Fibroblast of skin of right quadriceps (primary cell): ENCODE measurements at regions not wholly inside any gene's neighbourhood (a gene's known extent, or its start where the extent isn't known, plus 50 kb on each side); places are given as distances from the start of the nearest gene placed in this dataset.
"Not testable (repeated sequence)": the region's sequence is repeated elsewhere in the genome, so short reads cannot be mapped to it uniquely, and the experiment has no call there.

Source experiments
- DNase-seq: peaks from one replicate; pipeline ENCODE4 v3.0.0-alpha.2; 2013

GRCh38 chr1:85520826-85521820, 56.2 kb upstream of the DDAH1 start:
- DNase-seq: peak; percentile 93

DNA sequence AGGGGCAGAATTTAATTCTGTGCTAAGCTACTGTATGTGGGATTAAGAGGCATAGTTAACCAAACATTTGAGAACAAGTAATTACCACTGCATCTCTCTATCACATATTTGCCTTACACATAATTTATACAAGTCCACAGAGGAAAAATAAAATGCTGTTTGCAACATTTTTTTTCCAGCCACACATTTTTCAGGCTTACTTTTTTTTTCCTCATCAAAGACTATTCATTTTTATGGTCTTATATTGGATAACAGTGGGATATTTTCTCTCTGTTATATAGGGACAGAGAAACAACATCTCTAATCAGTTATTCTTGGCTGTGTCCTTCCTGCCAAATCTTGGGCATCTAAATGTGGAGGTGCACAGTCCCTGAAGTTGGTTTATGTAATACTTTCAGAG, 57.5 kb upstream of the DDAH1 start:
- peak; percentile 61 for DNase-seq

GRCh38 chr1:85523061-85523460, 57.5 kb upstream of the CCN1 start:
- not testable (repeated sequence) for DNase-seq

DNA sequence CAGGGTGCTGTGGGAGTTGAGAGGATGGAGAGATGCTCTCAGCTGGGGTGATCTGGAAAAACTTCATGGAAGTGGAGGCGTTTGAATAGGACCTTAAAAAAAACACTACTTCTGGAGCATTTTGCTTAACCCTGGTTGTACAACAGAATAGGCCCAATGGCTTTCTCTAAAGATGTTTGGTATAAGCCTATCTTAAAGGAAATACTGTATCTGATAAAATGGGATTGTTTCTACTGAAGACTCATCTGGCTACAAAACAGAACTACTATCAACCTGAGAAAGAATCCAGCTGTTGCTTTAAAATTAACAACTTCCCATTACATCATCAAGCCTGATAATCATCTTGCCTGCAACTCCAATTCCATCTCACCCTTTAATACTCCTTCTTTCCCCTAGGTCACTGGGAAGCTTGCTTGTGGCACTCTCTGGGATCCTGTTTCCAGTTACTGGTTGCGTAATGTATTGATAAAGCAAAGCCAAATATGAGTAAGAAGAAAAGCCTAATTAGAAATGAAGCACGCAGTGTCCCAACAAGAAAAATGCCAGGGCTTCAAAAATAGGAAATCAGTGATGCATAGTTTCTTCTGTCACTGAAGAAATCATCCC, 56.2 kb upstream of the CCN1 start:
- DNase-seq: peak; percentile 50

DNA sequence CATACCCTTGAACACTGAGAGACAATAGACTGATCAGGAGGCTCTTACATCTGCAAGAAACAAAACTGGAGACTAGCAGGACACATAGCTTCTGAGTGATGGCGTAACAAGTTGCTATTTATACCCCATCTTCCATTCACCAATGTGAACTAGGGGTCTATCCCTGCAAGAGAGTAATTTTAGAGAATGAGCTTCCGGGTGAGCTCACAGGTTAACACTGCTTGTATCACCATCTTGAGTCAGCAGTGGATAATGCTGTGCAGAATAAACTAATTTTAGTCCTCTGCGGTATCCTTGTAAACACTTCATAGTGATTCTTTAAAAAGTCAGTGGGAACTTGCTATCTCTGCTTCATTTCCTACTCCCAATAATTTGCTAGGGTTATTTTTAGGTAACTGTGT, 55.0 kb upstream of the CCN1 start:
- peak; percentile 71 for DNase-seq

- peak; percentile 13 for DNase-seq
Observed at GRCh38 chr1:85526216-85526615, 54.3 kb upstream of the CCN1 start.

- peak; percentile 97 for DNase-seq
Observed at GRCh38 chr1:85527145-85527544, 53.4 kb upstream of the CCN1 start.
